ENCODE measurements at regions not wholly inside any gene's neighbourhood (a gene's known extent, or its start where the extent isn't known, plus 50 kb on each side); places are given as distances from the start of the nearest gene placed in this dataset.

- no peak for DNase-seq
Measured at GRCh38 chr7:46212425-46213153, 291.5 kb upstream of the IGFBP3 start.

GRCh38 chr7:46210467-46210866 lies 289.4 kb upstream of the IGFBP3 start:
- no peak for DNase-seq

GRCh38 chr7:46209611-46210388 lies 288.7 kb upstream of the IGFBP3 start:
- no peak for DNase-seq

GRCh38 chr7:46208635-46209525 lies 287.8 kb upstream of the IGFBP3 start:
- no peak for DNase-seq

GRCh38 chr7:46207931-46208634 lies 287.0 kb upstream of the IGFBP3 start:
- no peak for DNase-seq

GRCh38 chr7:46206476-46207060 lies 285.5 kb upstream of the IGFBP3 start:
- no peak for DNase-seq

GRCh38 chr7:46205478-46205877 lies 284.4 kb upstream of the IGFBP3 start:
- no peak for DNase-seq

GRCh38 chr7:46203926-46204325 lies 282.9 kb upstream of the IGFBP3 start:
- no peak for DNase-seq

GRCh38 chr7:46202379-46202778 lies 281.3 kb upstream of the IGFBP3 start:
- no peak for DNase-seq

- no peak for DNase-seq
Measured at GRCh38 chr7:46201961-46202360, 280.9 kb upstream of the IGFBP3 start.

GRCh38 chr7:46198701-46199100 lies 277.6 kb upstream of the IGFBP3 start:
- no peak for DNase-seq

GRCh38 chr7:46197785-46198540 lies 276.9 kb upstream of the IGFBP3 start:
- DNase-seq = no peak

- DNase-seq = no peak
Measured at GRCh38 chr7:46195934-46196333, 274.9 kb upstream of the IGFBP3 start.

GRCh38 chr7:46192271-46192670 lies 271.2 kb upstream of the IGFBP3 start:
- DNase-seq = no peak

GRCh38 chr7:46191776-46192175 lies 270.7 kb upstream of the IGFBP3 start:
- no peak for DNase-seq

GRCh38 chr7:46191296-46191695 lies 270.2 kb upstream of the IGFBP3 start:
- DNase-seq = no peak

GRCh38 chr7:46189255-46189790 lies 268.3 kb upstream of the IGFBP3 start:
- no peak for DNase-seq

GRCh38 chr7:46186131-46186530 lies 265.1 kb upstream of the IGFBP3 start:
- DNase-seq = no peak

- DNase-seq = no peak
Measured at GRCh38 chr7:46179061-46179610, 258.1 kb upstream of the IGFBP3 start.

- no peak for DNase-seq
Measured at GRCh38 chr7:46178661-46179060, 257.6 kb upstream of the IGFBP3 start.

- DNase-seq = no peak
Measured at GRCh38 chr7:46177821-46178220, 256.7 kb upstream of the IGFBP3 start.
